ENCODE measurements at regions not wholly inside any gene's neighbourhood (a gene's known extent, or its start where the extent isn't known, plus 50 kb on each side); places are given as distances from the start of the nearest gene placed in this dataset.

DNA sequence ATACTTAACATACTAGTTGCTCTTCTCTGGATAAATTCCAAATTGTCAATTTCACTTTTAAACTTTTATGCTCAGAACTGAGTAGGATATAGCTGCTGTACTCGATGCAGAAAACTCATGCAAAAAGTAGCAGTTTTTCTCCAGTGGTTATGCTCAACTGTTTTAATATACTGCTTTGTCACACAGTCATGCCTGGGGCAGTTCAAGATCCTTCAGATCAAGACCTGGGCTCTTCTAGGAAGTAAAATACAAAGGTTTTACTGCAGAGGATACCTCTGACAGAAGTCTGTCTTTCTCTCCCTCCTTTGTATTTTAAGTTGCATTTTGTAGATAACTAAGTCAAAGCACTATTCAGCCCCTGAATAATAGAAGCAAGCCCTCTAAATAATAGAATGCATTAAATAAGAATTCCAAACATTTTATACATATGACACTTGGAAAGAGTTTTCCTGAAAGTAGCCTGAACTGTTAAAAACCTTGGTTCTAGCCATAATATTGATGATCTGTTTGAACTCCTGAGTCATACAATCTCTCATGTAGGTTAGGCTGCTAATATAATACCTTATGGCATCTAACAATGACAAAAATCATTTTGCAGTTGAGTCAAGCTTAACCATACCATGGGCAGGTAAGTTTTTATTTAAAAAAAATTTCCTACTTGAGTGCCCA, 183.3 kb upstream of the TRIB2 start:
- Histone ChIP-seq H3K27ac (no peak overlapping the region), H3K27me3 (replicated peaks; ENCODE audit: insufficient read depth) (no peaks in the 10 kb centered on the region), H3K9me3 (no peaks in the 10 kb centered on the region), H3K4me1 (replicated peaks) (no peaks in the 10 kb centered on the region), H3K36me3 (no peaks in the 10 kb centered on the region), H3K4me3 (no peak overlapping the region)
- TF ChIP-seq POLR2A (IDR thresholded peaks at IDR 0.05) (no peak), POLR2AphosphoS5 (IDR thresholded peaks at IDR 0.05) (no peak)
- TF ChIP-seq, protein P1, sequence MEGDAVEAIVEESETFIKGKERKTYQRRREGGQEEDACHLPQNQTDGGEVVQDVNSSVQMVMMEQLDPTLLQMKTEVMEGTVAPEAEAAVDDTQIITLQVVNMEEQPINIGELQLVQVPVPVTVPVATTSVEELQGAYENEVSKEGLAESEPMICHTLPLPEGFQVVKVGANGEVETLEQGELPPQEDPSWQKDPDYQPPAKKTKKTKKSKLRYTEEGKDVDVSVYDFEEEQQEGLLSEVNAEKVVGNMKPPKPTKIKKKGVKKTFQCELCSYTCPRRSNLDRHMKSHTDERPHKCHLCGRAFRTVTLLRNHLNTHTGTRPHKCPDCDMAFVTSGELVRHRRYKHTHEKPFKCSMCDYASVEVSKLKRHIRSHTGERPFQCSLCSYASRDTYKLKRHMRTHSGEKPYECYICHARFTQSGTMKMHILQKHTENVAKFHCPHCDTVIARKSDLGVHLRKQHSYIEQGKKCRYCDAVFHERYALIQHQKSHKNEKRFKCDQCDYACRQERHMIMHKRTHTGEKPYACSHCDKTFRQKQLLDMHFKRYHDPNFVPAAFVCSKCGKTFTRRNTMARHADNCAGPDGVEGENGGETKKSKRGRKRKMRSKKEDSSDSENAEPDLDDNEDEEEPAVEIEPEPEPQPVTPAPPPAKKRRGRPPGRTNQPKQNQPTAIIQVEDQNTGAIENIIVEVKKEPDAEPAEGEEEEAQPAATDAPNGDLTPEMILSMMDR (IDR thresholded peaks at IDR 0.05): no peak
- intact Hi-C loops (cut with DNase I): no loop called here
- 32% methylated on average over 1 of the region's 1 CpG for WGBS
- no peak for DNase-seq (ENCODE audit: low spot score)

- DNase-seq (ENCODE audit: low spot score): no peak
- TF ChIP-seq, protein P1 (IDR thresholded peaks at IDR 0.05): no peak
- TF ChIP-seq POLR2A (IDR thresholded peaks at IDR 0.05) (no peak), POLR2AphosphoS5 (IDR thresholded peaks at IDR 0.05) (no peak)
- Histone ChIP-seq H3K9me3 (no peaks in the 10 kb centered on the region), H3K4me1 (replicated peaks) (no peaks in the 10 kb centered on the region), H3K36me3 (no peaks in the 10 kb centered on the region), H3K27ac (no peak overlapping the region), H3K4me3 (no peak overlapping the region), H3K27me3 (replicated peaks; ENCODE audit: insufficient read depth) (no peaks in the 10 kb centered on the region)
- intact Hi-C loops (cut with DNase I): no loop called here
- WGBS: 42% methylated on average over 3 of the region's 3 CpGs
Measured at GRCh38 chr2:12534646-12535263, 182.0 kb upstream of the TRIB2 start.

DNA sequence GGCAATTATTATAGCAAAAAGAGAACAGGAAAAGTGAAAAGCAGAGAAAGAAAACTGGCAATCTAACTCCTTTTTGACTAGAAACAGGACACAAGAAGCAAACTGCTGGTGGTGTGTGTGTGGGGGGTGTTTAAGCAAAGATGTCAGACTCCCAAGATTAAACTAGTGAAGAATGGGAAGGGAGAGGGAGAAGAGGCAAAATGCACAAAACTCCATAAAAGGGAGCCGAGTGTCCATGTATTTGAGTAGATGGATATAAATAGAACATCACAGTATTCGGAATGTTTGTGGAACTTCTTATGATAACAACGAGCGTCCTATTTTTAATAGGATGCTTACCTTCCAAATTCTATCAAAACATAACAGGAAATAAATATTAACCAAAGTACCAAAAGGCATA, 179.8 kb upstream of the TRIB2 start:
- no peak overlapping the region for H3K4me3 ChIP-seq
- no peak overlapping the region for H3K27ac ChIP-seq
- H3K27me3 ChIP-seq (replicated peaks; ENCODE audit: insufficient read depth): no peaks in the 10 kb centered on the region
- intact Hi-C loops (cut with DNase I): no loop called here
- no peaks in the 10 kb centered on the region for H3K36me3 ChIP-seq
- WGBS: 59% methylated on average over 4 of the region's 4 CpGs
- TF ChIP-seq POLR2AphosphoS5 (IDR thresholded peaks at IDR 0.05): no peak
- TF ChIP-seq, protein P1 (IDR thresholded peaks at IDR 0.05): no peak
- no peak for DNase-seq (ENCODE audit: low spot score)
- H3K4me1 ChIP-seq (replicated peaks): no peaks in the 10 kb centered on the region
- H3K9me3 ChIP-seq: no peaks in the 10 kb centered on the region

DNA sequence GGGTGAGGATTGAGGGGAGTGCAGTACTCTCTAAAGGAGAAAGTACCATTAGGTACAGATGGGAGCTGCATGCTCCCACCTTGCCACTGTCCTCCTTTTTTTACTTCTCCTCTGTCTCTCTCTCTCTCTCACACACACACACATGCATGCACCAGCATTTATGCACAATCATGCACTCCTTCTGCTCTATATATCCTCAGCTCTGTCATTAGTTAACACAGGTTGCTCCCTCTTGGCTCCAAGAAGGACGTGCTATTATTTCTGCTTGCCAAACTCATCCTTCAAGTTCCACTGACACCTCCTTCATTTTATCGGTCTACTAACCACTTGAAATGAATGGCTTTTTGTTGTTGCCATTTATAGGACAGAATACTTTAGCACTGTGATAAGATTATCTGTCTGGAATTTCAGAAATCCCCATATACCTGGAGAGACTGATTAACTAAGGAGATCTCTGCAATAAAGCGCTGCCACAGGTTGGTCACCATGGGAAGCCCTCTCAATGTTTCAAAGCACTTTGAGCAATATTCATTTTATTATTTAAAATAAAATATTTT, 178.5 kb upstream of the TRIB2 start:
- Histone ChIP-seq H3K27me3 (replicated peaks; ENCODE audit: insufficient read depth) (no peaks in the 10 kb centered on the region), H3K9me3 (no peaks in the 10 kb centered on the region), H3K4me1 (replicated peaks) (no peaks in the 10 kb centered on the region), H3K4me3 (no peak overlapping the region), H3K36me3 (no peaks in the 10 kb centered on the region), H3K27ac (no peak overlapping the region)
- TF ChIP-seq, protein P1 (IDR thresholded peaks at IDR 0.05): no peak
- TF ChIP-seq POLR2AphosphoS5 (IDR thresholded peaks at IDR 0.05): no peak
- TF ChIP-seq POLR2A (IDR thresholded peaks at IDR 0.05): no peak
- DNase-seq (ENCODE audit: low spot score): no peak
- intact Hi-C loops (cut with DNase I): no loop called here
- 68% methylated on average over 3 of the region's 3 CpGs for WGBS

DNA sequence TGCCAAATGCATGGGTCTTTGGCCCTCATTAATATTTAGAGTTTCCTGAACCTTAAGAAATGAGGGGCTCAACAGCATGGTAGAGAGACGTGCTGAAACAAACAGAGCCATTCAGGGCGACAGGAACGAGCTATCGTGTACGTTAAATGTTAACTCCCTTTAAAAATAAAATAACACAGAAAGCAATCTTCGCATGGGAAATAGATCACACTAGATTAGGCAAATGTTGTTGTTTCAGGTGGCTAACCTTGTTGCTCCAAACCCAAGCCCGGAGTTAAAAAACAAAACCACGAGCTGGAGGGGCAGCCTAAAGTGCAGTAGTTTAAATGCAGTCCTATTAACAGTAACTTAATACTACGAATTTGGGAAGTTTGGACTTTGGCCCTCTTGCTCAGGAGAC, 177.4 kb upstream of the TRIB2 start:
- TF ChIP-seq POLR2AphosphoS5 (IDR thresholded peaks at IDR 0.05) (no peak), POLR2A (IDR thresholded peaks at IDR 0.05) (no peak)
- TF ChIP-seq, protein P1 (IDR thresholded peaks at IDR 0.05): no peak
- Histone ChIP-seq H3K36me3 (no peaks in the 10 kb centered on the region), H3K4me3 (no peak overlapping the region), H3K4me1 (replicated peaks) (no peaks in the 10 kb centered on the region), H3K27ac (no peak overlapping the region), H3K27me3 (replicated peaks; ENCODE audit: insufficient read depth) (no peaks in the 10 kb centered on the region), H3K9me3 (no peaks in the 10 kb centered on the region)
- WGBS: 91% methylated on average over 9 of the region's 9 CpGs
- intact Hi-C loops (cut with DNase I): no loop called here
- no peak for DNase-seq (ENCODE audit: low spot score)
